ENCODE measurements at regions not wholly inside any gene's neighbourhood (a gene's known extent, or its start where the extent isn't known, plus 50 kb on each side); places are given as distances from the start of the nearest gene placed in this dataset.
A peak's percentile ranks its signal among the peaks of the same experiment; 100 is the strongest.
"Not testable (repeated sequence)": the region's sequence is repeated elsewhere in the genome, so short reads cannot be mapped to it uniquely, and the experiment has no call there.

DNA sequence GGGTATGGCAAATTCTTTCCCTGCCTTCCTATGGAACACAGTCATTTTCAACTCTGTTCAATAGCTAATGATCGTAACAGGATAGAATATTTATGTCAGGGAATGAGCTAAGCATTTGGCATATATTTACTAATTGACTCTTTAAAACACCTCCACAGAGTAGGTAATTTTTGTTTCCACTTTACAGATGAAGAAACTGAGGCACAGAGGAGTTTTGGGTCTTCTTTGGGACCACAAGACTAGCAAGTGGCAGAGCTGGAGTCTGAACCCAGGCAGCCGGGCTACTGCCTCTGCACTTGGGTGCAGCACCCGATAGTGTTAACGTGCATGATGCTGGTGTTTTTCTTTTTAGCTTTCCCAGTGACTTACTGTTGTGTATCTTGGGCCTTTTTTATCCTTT lies 384.0 kb downstream of the SFMBT2 start:
- DNase-seq: no peak

DNA sequence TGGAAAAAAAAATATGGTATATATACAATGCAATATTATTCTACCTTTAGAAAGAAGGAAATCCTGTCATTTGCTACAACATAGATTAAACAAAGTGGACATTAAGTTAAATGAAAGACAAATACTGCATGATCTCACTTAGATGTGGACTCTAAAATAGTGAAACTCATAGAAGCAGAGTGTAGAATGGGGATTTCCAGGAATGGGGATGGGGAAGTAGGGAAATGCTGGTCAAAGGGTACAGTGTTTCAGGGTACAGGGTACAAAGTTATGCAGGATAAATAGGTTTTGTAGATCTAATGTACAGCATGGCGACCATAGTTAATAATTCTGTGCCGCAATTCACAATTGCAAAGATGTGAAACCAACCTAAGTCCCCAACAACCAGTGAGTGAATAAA lies 385.5 kb downstream of the SFMBT2 start:
- DNase-seq: no peak

- peak; percentile 51 for DNase-seq
Measured at GRCh38 chr10:7015457-7015856, 395.4 kb downstream of the SFMBT2 start.

DNA sequence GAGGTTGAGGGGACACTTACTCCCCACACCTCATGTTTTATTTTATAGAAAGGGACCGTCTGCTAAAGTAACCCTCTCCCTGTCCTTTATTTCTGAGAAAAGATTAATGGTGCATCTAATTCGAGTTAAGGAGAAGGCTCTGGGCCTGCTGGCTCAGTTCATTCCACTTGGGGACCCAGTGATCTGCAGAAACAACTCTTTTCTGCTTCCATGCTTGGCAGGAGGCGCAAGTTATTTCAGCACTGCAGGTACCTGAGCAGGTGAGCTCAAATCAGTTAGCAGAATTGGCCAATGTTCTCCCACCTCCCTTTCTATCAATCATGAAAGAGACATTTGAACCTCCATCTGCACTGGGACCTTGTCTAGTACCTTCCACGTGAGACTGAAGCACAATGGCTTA lies 396.1 kb downstream of the SFMBT2 start:
- DNase-seq: no peak

DNA sequence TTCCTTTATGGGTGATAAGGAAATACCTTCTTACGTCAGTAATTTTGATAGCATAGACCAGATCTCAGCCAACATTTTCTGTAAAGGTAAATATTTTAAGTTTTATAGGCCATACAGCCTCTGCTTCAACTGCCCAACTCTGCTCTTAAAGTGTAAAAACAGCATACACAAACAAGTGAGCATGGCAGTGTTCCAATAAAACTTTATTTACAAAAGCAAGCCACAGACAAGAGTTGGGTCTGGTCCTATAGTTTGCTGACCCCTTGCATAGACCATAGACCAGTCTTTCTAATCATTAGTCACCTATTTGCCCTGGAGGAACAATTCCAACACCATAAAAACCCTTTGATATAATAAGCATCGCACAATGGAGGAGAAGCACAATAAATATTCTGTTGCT lies 398.8 kb downstream of the SFMBT2 start:
- DNase-seq: no peak

DNA sequence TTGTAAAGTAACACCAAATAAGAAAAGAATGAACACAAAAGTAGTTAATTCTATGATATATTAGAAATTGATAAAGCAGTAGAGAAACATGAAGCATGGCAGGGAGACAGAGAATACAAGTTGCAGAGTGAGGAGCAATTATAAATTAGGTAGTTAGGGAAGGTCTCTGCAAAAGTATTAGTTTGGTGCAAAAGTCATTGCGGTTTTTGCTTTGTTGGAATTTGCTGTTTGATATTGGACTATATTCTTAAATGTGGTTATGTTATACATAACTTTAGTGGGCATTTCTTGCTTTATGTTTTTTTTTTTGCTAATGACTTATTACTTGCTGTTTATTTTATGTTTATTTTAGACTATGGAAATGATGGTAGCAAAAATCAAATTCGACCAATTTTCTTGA lies 402.2 kb downstream of the SFMBT2 start:
- no peak for DNase-seq

DNA sequence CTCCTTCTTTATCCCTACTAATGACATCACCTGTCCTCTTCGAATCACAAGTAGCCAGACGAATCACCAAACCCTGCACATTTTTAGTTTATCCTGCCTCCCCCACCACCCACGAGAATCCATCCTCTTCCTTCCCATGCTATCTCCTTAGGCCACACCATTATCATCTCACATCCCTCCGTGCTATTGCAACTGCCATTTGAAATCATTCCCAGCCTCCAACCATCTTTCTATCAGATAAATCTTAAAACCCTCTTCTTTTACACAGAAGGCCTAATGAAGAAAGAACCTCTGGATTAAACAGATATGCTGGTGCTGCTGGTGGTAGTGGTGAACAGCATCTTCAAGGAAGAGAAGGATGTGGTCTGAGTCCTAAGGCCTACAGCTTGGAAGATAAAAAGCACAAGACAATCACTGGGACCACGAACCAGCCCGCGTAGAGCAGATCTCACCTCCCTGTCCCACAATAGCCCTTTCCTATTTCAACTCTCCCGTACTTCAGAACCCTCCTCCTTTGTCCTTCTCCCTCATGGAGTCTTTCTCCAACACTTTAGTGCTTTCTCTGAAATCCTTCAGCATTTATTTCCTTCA lies 403.1 kb downstream of the SFMBT2 start:
- DNase-seq: peak; percentile 44

DNA sequence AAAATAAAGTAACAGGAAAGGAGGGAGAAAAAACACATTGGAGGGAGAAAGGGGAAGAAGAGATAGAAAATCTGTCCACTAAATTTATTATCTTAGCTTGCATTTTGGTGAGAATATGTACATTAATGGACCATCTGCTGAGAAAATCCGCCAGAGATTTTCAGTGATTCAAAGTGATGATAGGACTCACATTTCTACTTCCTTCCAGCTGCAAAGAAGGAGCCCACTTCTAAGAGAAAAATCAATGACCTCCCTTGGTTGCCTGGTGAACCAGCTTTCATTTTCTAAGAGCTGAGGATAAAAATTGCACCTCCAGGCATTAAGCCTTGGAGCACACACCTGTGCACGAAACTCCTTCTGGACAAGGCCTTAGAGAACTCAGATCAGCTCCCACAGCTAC lies 404.3 kb downstream of the SFMBT2 start:
- DNase-seq: no peak

DNA sequence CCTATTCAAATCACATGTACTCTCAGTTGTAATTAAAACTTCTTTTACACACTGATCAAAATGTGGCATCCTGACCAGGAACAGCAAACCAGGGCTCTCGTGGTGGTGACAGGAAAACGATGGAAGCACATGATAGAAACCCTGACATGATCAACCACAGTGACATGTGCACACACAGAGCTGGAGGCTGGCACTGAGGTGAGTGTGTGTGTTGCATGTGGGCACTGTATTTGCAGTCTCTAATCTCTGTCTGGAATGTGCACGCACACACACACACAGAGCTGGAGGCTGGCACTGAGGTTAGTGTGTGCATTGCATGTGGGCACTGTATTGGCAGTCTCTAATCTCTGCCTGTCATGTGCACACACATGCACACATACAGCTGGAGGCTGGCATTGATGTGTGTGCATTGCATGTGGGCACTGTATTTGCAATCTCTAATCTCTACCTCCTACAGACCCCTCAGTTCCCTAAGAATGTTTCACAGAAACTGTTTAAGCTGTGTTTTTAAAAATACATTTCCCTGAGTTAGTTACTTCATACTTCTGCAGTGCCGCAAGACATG lies 406.9 kb downstream of the SFMBT2 start:
- DNase-seq: no peak

DNA sequence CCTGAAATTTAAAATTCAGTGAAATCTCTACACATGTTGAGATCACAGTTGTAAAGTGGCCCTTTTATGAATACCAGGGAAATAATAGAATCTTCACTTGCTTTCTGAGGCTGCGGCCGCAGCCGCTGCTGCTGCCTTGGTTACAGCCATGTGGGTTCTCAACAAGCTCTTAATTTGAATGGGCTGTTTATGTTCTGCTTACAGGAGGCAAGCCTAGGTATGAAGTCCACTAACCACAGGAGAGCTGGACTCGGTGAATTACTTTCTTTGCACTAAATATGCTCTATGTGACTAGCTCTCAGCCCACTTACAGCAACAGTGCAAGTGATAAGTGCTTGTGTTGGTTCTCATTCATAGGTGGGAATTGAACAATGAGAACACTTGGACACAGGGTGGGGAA lies 410.8 kb downstream of the SFMBT2 start:
- DNase-seq: no peak

- DNase-seq: no peak
Measured at GRCh38 chr10:6999232-6999925, 411.5 kb downstream of the SFMBT2 start.

GRCh38 chr10:6997509-6997908 lies 413.3 kb downstream of the SFMBT2 start:
- no peak for DNase-seq

DNA sequence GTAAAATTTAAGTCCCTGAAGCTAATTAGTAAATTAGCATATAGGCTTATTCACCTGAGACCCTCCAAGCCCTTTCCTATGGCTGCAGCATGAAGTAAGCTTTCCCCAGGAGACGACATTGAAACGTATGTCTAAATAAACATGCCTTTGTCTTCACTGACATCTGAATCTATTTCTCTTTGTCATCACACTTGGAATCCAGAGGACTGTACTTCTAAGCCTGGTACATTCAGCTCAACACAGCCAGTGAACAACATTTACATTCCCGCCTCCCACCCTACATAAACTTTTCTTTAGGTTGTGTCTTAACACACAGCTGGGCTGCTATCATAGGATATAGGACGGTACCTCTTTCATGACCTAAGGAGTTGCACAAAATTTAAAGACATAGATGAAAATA lies 414.4 kb downstream of the SFMBT2 start:
- DNase-seq: no peak

GRCh38 chr10:6995831-6996230 lies 415.0 kb downstream of the SFMBT2 start:
- DNase-seq: no peak

DNA sequence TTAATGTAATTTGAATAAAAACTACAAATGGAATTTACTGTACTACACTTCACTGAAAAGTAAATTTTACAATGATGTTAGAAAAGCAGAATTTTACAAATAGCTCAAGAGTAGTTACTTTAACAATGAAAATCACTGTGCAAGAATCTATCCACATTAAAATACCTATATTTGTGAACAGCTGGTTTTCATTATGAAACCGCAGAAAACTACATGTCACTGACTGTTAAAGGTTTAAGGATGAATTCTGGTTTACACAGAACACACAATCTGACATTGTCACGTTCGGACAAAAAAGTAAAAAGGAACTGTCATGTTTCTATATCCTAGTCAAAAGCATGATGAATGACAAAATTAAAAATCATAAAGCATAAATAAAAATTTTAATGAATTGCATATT lies 415.3 kb upstream of the PRKCQ start:
- DNase-seq: no peak

DNA sequence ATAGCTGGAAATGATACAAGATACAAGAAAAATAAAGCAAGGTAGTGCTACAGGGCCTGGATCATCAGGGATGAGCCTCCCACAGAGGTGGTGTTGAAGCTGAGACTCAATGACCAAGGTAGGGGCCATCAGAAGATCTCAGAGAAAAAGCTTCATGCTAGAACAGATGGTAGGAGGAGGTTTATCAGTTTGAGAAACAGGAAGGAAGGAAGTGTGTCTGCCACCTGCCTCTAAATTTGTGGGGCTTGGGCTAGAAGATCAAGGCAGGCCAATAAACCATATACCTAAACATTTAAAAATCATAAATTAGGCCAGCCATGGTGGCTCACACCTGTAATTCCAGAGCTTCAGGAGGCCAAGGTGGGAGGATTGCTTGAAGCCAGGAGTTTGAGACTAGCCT lies 410.8 kb upstream of the PRKCQ start:
- DNase-seq: no peak

GRCh38 chr10:6988654-6989053 lies 408.6 kb upstream of the PRKCQ start:
- peak; percentile 17 for DNase-seq

GRCh38 chr10:6987536-6987945 lies 407.5 kb upstream of the PRKCQ start:
- no peak for DNase-seq

DNA sequence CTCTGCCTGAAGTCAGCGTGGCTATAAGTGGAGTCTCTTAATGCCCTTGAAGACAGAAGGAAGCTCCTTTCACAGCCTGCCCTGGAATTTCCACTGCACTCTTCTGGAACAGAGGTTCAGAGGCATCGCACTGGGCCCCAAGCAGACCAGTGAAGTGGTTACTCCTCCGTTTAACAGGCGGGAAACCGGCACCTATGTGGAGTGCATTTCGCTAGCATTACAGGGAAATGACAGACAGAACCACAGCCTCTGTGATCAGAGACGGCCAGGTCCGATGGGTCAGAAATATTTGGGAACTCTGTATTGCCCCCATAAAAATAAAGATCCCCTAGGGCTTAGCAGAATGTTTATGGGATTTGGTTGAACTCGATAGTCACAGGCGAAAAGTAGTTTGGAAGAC lies 406.9 kb upstream of the PRKCQ start:
- no peak for DNase-seq

DNA sequence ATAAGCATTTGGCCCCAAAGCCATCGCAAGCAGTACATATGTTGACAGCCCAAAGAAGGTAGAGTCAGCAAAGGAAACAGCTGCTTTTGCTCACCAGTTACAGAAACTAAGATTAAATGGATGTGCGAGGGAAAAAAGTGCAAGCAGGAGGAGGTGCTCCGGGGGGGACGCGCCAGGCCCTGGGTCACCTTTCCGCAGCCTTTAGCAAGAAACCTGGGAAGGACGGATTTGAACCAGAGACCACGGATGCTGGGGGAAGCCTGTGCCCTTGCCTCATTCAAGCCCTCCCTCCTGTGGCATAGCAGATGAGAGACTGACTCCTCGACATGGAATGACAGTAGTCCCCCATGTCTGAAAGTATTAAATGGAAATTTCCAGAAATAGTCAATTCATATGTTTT lies 405.6 kb upstream of the PRKCQ start:
- DNase-seq: no peak

GRCh38 chr10:6984971-6985370 lies 404.9 kb upstream of the PRKCQ start:
- DNase-seq: no peak

DNA sequence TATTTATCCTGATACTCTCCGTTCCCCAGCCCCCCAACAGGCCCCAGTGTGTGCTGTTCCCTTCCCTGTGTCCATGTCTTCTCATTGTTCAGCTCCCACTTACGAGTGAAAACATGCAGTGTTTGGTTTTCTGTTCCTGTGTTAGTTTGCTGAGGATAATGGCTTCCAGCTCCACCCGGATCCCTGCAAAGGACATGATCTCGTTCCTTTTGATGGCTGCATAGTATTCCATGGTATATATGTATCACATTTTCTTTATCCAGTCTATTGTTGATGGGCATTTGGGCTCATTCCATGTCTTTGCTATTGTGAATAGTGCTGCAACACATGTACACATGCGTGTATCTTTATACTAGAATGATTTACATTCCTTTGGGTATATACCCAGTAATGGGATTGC lies 403.9 kb upstream of the PRKCQ start:
- DNase-seq: not testable (repeated sequence)

DNA sequence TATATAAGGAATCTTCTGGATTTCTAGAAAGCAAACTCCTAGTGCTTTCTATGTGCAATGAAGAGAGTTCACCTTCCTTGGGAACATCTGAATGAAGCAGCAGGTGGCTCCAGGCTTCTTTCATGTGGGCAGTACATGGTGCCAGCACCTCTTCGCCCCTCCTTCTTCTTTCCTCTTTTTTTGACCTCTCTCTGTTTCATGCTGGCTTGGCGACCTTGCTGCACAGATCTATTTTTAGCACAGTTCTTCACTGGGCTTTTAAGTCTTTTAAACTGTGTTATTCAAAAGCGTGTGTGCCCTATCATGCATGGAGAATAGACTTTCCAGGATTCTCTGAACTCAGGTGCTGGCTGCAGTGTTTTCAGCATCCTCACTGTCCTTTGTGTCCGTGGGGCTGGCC lies 400.3 kb upstream of the PRKCQ start:
- DNase-seq: no peak

DNA sequence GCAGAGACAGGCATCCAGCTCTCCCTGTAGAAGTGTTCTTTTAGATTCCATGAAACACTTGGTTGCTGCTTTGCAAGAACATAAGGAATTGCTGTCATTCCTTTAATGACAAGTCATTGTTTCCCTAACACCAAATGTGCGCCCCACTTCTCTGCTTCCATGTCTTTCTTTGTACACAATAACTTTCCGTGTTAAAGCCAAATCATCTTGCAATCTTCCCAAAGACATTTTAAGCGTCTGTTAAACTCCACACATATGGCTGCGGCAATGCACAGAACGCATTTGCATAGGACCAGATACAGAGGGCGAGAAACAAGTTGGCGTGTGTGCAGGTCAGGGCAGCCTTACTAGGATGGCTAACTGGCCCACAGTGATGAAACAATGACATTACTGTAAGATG lies 399.3 kb upstream of the PRKCQ start:
- DNase-seq: no peak

DNA sequence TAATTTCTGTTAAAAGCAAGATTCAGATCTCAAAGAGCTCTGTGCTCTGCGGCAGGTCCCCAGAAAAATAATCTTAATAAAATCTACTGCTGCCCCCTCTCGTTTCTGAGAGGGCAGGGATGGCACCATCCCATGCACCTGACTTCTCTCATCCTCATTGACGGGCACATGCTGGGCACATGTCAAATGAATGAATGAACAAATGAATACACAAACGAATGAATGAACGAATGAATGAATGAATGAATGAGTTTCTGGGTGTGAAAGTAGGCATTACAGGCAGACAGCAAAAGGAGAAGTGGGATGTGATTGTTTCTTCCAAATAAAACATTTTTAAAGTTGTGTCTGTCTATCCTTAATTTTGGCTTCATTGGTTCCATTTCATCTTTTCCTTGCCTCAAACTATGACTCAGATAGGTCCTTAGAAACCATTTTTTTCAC lies 398.1 kb upstream of the PRKCQ start:
- DNase-seq: no peak
